AG04449 (cell line): ENCODE measurements at regions not wholly inside any gene's neighbourhood (a gene's known extent, or its start where the extent isn't known, plus 50 kb on each side); places are given as distances from the start of the nearest gene placed in this dataset.
"Not testable (repeated sequence)": the region's sequence is repeated elsewhere in the genome, so short reads cannot be mapped to it uniquely, and the experiment has no call there.

Source experiments
- CTCF ChIA-PET: fragments of 350-600 bp; formaldehyde crosslinking; extraction: SDS; loops from one replicate; lab custom pipeline; 2021; ENCODE audit warnings: antibody characterized with exemption; lab: Yijun Ruan, JAX
- POLR2A ChIA-PET: fragments of 400-600, 350-600 bp; formaldehyde crosslinking; extraction: SDS; loops from one replicate; lab custom pipeline; 2020; ENCODE audit warnings: antibody characterized with exemption, inconsistent platforms; lab: Yijun Ruan, JAX
- DNase-seq: peaks from one replicate; pipeline ENCODE4 v3.0.0-alpha.2; 2010; ENCODE audit warnings: low read depth, low spot score
- H3K4me3 ChIP-seq: 2 replicates; pipeline ENCODE4 v1.5.1; 2011; ENCODE audit warnings: low read depth, mild to moderate bottlenecking, control low read depth, low read length
- TF ChIP-seq, protein P1 (sequence below): IDR thresholded peaks from one replicate; pipeline ENCODE4 v1.5.1; 2011; ENCODE audit warnings: mild to moderate bottlenecking, moderate library complexity, low read length, control low read depth, inconsistent platforms; ENCODE audit not compliant: insufficient read depth; ENCODE audit errors: missing control alignments

DNA sequence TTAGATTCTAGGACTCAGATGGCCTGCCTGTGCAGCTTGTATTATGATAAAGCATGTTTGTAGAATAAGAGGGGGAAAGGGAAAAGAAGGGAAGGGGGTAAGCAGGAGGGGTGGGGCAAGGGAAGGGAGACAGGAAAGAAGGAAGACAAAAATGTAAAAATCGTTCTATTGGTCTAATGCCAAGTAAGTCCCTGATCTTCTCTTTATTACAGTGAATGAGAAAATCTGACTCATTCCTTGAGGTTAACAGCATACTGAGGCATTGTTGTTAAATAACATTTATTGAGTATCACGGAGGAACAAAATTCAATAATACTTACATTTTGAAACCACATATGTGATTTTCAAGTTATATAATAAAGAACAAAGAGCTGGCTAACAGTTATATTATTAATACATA is 1534.7 kb downstream of the OLFM4 start:
- DNase-seq: no peak
- TF ChIP-seq, protein P1, sequence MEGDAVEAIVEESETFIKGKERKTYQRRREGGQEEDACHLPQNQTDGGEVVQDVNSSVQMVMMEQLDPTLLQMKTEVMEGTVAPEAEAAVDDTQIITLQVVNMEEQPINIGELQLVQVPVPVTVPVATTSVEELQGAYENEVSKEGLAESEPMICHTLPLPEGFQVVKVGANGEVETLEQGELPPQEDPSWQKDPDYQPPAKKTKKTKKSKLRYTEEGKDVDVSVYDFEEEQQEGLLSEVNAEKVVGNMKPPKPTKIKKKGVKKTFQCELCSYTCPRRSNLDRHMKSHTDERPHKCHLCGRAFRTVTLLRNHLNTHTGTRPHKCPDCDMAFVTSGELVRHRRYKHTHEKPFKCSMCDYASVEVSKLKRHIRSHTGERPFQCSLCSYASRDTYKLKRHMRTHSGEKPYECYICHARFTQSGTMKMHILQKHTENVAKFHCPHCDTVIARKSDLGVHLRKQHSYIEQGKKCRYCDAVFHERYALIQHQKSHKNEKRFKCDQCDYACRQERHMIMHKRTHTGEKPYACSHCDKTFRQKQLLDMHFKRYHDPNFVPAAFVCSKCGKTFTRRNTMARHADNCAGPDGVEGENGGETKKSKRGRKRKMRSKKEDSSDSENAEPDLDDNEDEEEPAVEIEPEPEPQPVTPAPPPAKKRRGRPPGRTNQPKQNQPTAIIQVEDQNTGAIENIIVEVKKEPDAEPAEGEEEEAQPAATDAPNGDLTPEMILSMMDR: no peak
- POLR2A ChIA-PET: no interaction called here
- H3K4me3 ChIP-seq: no peak overlapping the region
- CTCF ChIA-PET: no interaction called here

DNA sequence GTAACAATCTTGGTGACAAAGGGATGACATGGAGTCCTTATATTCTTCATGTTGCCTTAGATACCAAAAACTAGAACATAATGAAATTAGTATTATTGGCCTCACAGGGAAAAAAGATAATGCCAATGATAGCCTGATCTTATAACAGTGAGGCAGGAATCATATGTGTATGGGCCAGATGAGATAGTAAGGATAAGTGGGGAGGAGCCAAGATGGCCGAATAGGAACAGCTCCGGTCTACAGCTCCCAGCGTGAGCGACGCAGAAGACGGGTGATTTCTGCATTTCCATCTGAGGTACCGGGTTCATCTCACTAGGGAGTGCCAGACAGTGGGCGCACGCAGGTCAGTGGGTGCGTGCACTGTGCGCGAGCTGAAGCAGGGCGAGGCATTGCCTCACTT is 1543.4 kb downstream of the OLFM4 start:
- CTCF ChIA-PET, DNase-seq, POLR2A ChIA-PET, H3K4me3 ChIP-seq: not testable (repeated sequence)

DNA sequence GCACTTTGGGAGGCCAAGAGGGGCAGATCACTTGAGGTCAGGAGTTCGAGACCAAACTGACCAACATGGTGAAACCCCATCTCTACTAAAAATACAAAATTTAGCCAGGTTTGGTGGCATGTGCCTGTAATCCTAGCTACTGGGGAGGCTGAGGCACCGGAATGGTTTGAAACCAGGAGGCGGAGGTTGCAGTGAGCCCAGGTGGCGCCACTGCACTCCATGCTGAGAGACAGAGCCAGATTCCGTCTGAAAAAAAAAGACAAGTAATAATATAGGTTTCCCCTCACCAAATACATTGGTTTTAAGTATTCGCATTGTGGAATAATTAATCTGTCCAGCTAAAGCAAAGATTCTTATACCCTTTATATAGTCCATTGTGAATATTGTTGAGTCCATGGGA is 1544.6 kb downstream of the OLFM4 start:
- TF ChIP-seq, protein P1: no peak
- H3K4me3 ChIP-seq: no peak overlapping the region
- no peak for DNase-seq
- ChIA-PET CTCF (no interaction called here), POLR2A (no interaction called here)

DNA sequence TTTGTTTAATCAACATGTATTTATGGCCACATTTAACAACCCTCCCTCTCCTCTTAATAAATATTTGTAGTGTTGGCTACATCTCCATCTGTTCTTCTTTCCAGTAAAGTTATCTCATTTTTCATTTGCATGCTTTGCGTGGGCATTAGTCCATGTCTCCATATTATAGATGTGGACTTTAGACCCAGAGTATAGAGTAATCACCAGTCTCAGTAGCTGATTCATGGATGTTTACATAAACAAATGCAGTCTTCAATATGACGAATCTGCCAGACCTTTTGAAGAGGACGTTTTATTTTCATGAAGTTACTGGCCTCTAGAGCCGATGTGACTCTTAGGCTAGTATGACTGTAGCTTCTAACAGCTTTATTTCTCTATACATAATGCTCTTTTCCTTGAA is 1546.2 kb downstream of the OLFM4 start:
- ChIA-PET CTCF (no interaction called here), POLR2A (no interaction called here)
- no peak for DNase-seq
- H3K4me3 ChIP-seq: no peak overlapping the region
- TF ChIP-seq, protein P1: no peak

DNA sequence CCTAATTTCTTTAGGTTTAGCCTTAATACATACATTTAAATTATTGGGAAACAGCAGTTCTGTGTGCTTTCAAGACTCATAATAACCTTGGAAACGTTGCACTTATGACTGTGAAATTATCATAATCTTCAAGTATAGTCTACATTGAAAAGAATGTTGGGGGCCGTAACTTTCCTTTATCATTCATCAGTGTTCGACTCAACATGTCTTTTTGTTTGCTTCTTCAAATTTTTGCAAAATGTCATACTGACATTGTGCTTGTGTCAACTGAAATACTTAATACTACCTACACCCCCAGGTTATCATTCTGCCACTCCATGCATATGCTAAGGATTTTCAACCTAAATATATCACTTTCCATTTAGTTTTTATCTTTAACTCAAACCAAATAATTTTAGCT is 1562.9 kb downstream of the OLFM4 start:
- TF ChIP-seq, protein P1: no peak
- DNase-seq: no peak
- POLR2A ChIA-PET: no interaction called here
- CTCF ChIA-PET: no interaction called here
- H3K4me3 ChIP-seq: no peak overlapping the region

DNA sequence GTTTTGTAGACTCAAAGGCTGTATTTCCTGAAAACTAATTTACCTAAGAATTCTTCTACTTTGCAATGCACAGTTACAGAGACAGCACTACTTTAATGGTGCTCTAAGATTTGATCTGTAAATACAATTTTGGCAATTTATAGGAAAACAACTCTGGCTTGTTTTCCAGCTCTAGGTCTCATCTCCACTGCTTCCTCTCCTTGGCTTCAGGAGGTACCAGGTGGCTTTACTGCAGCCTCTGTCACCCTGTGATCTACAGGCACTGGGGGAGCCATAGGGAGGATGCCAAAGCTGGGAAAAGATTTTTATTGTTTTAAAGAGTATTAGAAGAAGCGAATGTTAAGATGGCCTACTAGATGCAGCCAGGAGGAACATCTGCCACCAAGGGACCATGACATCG is 1563.6 kb downstream of the OLFM4 start:
- POLR2A ChIA-PET: no interaction called here
- no peak for DNase-seq
- CTCF ChIA-PET: no interaction called here
- H3K4me3 ChIP-seq: no peak overlapping the region
- TF ChIP-seq, protein P1: no peak

DNA sequence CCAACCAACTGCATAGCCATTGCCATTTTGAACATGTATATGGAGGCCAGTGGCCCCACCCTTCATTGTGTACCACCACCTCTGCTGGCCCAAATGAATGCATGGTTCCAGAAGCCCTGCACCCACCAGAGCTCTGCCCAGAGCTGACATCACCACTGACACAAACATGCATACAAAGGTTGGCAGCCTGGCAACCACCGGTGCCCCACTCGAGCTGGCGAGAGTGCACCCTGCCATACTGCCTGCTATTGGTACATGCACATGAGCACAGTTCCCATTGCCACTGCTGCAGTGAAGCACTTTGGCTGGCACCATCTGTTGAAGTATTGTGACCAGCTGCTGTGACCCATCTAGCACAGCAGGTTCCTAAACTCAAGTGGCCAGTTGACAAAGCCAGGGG is 1564.9 kb downstream of the OLFM4 start:
- ChIA-PET CTCF (no interaction called here), POLR2A (no interaction called here)
- TF ChIP-seq, protein P1: no peak
- no peak overlapping the region for H3K4me3 ChIP-seq
- DNase-seq: no peak
